Effector memory CD4-positive, alpha-beta T cell (primary cell): ENCODE measurements at regions not wholly inside any gene's neighbourhood (a gene's known extent, or its start where the extent isn't known, plus 50 kb on each side); places are given as distances from the start of the nearest gene placed in this dataset.

Experiments
- DNase-seq, 3 donors: peaks; one replicate each; pipeline ENCODE4 v3.0.0-alpha.2; 2020
- H3K27ac ChIP-seq: 2 replicates; pipeline ENCODE4 v1.7.0; 2013; ENCODE audit warnings: mild to moderate bottlenecking, low read length, moderate library complexity; ENCODE audit not compliant: insufficient read depth, poor library complexity, severe bottlenecking
- H3K27me3 ChIP-seq: replicated peaks from 2 replicates; pipeline ENCODE4 v1.7.0; 2013; ENCODE audit warnings: mild to moderate bottlenecking, low read length; ENCODE audit not compliant: insufficient read depth, control insufficient read depth, poor library complexity, severe bottlenecking
- H3K36me3 ChIP-seq: 2 replicates; pipeline ENCODE4 v1.7.0; 2013; ENCODE audit warnings: mild to moderate bottlenecking, low read length, moderate library complexity; ENCODE audit not compliant: control insufficient read depth, insufficient read depth
- H3K4me1 ChIP-seq: 2 replicates; pipeline ENCODE4 v1.7.0; 2013; ENCODE audit warnings: low read length, mild to moderate bottlenecking; ENCODE audit not compliant: control insufficient read depth, insufficient read depth, poor library complexity, severe bottlenecking
- H3K4me3 ChIP-seq: 2 replicates; pipeline ENCODE4 v1.7.0; 2013; ENCODE audit warnings: low read length, low read depth, mild to moderate bottlenecking; ENCODE audit not compliant: insufficient read depth, poor library complexity, severe bottlenecking
- H3K9me3 ChIP-seq: 2 replicates; pipeline ENCODE4 v1.7.0; 2013; ENCODE audit warnings: mild to moderate bottlenecking, low read length, moderate library complexity; ENCODE audit not compliant: control insufficient read depth

GRCh38 chr5:54658010-54658409 is 140.5 kb downstream of the SNX18 start:
- Histone ChIP-seq H3K27ac (no peak overlapping the region), H3K36me3 (no peaks in the 10 kb centered on the region), H3K27me3 (no peaks in the 10 kb centered on the region), H3K9me3 (no peaks in the 10 kb centered on the region), H3K4me1 (no peaks in the 10 kb centered on the region), H3K4me3 (no peak overlapping the region)
- DNase-seq = no peak

DNA sequence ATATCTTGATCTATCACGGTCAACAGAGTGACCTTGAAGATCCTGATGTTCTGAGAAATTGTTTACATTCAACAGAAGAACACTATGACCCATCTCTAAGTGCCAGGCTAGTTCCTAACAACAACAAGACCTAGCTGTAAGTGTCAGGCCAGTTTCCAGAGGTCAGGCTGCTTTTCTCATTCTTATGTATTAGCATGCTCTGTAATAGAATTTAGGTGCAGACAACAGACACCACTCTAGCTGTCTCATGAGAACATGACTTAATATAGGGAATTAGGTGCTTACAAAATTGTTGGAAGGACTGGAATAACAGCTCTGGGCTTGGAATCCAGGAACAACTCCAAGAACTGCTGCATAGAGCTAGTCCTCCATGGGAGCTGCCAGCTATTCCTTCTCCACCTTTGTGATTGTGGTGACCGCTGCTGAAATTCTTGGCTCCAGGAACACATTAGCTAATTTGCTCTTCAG is 138.7 kb downstream of the SNX18 start:
- no peaks in the 10 kb centered on the region for H3K4me1 ChIP-seq
- no peak overlapping the region for H3K27ac ChIP-seq
- no peaks in the 10 kb centered on the region for H3K9me3 ChIP-seq
- H3K27me3 ChIP-seq = no peaks in the 10 kb centered on the region
- no peaks in the 10 kb centered on the region for H3K36me3 ChIP-seq
- H3K4me3 ChIP-seq = no peak overlapping the region
- DNase-seq = no peak

DNA sequence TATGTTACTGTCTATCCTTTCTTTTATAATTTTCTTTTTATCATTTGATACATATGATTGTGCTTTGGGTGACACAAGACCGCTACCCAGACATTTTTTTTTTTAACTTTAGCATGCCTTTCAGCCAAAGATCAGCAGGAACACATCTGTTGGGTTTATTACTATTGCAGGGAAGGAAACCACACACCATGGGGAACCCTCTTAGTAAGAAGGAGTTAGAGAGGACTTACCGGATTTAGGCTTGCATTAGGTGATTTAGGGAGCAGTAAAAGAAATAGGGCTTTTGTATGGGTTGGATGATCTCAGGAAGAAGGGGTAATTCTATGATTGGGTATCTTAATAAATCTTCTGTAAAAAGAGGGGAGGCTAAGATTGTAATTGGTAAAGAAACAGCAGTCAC is 138.2 kb downstream of the SNX18 start:
- H3K4me1 ChIP-seq = no peaks in the 10 kb centered on the region
- H3K4me3 ChIP-seq = no peak overlapping the region
- H3K36me3 ChIP-seq = no peaks in the 10 kb centered on the region
- no peak overlapping the region for H3K27ac ChIP-seq
- no peaks in the 10 kb centered on the region for H3K27me3 ChIP-seq
- no peaks in the 10 kb centered on the region for H3K9me3 ChIP-seq
- DNase-seq = no peak

GRCh38 chr5:54655266-54655665 is 137.7 kb downstream of the SNX18 start:
- DNase-seq = no peak
- no peaks in the 10 kb centered on the region for H3K9me3 ChIP-seq
- H3K4me1 ChIP-seq = no peaks in the 10 kb centered on the region
- no peak overlapping the region for H3K4me3 ChIP-seq
- no peaks in the 10 kb centered on the region for H3K27me3 ChIP-seq
- H3K27ac ChIP-seq = no peak overlapping the region
- H3K36me3 ChIP-seq = no peaks in the 10 kb centered on the region

DNA sequence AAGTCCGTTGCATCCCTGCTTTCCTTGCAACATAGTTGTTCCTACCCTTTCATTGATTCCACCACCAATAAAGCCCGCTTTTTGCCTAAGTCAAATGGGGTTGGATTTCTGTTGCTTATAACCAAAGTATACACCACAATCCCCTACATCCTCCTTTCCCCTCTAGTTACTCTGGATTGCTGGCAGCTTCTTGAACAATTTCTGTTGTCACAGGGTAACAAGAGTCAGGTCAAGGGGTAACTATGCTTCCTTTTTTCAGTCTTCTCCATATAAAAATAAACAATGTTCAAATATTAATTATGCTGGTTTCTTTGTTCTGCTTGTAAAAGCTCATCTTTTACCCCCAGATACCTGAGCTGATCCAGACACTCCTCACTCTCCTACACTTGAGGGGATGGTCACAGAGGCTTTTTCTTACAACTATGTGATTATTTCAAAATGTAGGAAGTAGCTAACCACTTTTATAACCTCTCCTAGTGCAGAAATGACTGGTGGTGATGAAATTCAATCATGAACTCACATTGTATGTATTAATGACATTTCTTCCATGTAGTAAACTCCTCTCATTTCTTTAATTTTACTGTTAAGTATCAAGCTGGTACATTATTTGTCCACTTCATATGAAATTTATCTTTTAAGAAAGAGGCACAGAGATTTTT is 136.5 kb downstream of the SNX18 start:
- no peak for DNase-seq
- H3K4me3 ChIP-seq = no peak overlapping the region
- H3K27ac ChIP-seq = no peak overlapping the region
- no peaks in the 10 kb centered on the region for H3K27me3 ChIP-seq
- H3K4me1 ChIP-seq = no peaks in the 10 kb centered on the region
- no peaks in the 10 kb centered on the region for H3K36me3 ChIP-seq
- H3K9me3 ChIP-seq = no peaks in the 10 kb centered on the region

GRCh38 chr5:54651482-54652076 is 134.0 kb downstream of the SNX18 start:
- Histone ChIP-seq H3K27ac (no peak overlapping the region), H3K4me1 (peaks cover 13% of the 10 kb centered on the region), H3K9me3 (no peaks in the 10 kb centered on the region), H3K36me3 (no peaks in the 10 kb centered on the region), H3K4me3 (no peak overlapping the region), H3K27me3 (no peaks in the 10 kb centered on the region)
- no peak for DNase-seq

DNA sequence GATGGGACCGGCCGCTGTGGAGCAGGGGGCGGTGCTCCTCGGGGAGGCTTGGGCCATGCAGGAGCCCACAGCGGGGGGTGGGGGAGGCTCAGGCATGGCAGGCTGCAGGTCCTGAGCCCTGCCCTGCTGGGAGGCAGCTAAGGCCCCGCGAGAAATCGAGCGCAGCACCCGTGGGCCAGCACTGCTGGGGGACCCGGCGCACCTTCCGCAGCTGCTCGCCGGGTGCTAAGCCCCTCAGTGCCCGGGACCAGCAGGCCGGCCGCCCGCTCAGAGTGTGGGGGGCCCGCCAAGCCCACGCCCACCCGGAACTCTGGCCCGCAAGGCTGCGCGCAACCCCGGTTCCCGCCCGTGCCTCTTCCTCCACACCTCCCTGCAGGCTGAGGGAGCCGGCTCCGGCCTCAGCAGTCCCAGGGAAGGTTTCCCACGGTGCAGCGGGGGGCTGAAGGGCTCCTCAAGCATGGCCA is 131.5 kb downstream of the SNX18 start:
- H3K27me3 ChIP-seq = no peaks in the 10 kb centered on the region
- DNase-seq = no peak
- H3K27ac ChIP-seq = no peak overlapping the region
- no peak overlapping the region for H3K4me3 ChIP-seq
- H3K9me3 ChIP-seq = no peaks in the 10 kb centered on the region
- H3K36me3 ChIP-seq = no peaks in the 10 kb centered on the region
- H3K4me1 ChIP-seq = peaks cover 21% of the 10 kb centered on the region

DNA sequence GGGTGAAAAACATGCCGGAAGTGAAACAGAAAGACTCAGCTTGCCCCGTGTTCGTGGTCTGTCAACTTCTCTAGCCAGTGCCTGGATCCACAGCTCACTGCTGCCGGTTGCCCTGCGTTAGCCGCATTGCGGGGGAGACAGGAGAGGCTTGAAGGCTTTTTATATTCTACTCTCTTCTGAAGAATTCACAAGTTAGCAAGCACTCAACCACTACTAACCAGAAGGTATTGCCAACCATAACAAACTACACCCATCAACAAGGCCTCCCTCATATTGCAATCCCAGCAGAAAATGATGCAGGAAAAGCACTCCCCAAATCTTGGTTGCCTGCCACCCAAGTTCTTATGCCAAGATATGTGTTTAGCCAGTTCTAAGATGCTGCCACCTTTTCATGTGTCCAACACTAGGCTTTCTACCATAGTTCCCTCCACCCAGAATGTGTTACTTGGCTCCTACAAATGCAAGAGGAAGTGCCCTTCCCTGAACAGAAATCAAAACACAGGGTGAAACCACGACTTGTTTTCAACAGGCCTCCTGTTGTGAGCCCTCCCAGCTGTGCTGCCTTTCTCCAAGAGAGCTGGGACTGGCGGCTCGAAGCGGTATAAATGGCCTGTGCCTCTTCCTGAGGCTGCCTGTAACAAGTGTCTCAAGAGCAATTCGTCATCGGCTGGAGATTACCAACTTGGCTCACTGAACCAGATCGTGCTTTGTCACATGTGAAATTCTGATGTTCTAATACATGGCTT is 129.0 kb downstream of the SNX18 start:
- Histone ChIP-seq H3K4me1 (peaks cover 27% of the 10 kb centered on the region), H3K27ac (peak overlapping the region; percentile 59)

GRCh38 chr5:54645882-54646355 is 128.4 kb downstream of the SNX18 start:
- Histone ChIP-seq H3K27me3 (no peaks in the 10 kb centered on the region), H3K36me3 (no peaks in the 10 kb centered on the region), H3K4me1 (peaks cover 27% of the 10 kb centered on the region), H3K27ac (peak overlapping the region; percentile 59), H3K4me3 (no peak overlapping the region), H3K9me3 (no peaks in the 10 kb centered on the region)
- no peak for DNase-seq

More for the DNA sequence above, 129.0 kb downstream of the SNX18 start:
- no peaks in the 10 kb centered on the region for H3K27me3 ChIP-seq
- DNase-seq = peak; percentile 2 to 22 (median 5)
- peak overlapping the region; percentile 24 for H3K4me3 ChIP-seq
- no peaks in the 10 kb centered on the region for H3K9me3 ChIP-seq
- H3K36me3 ChIP-seq = no peaks in the 10 kb centered on the region

GRCh38 chr5:54644226-54644625 is 126.7 kb downstream of the SNX18 start:
- Histone ChIP-seq H3K9me3 (no peaks in the 10 kb centered on the region), H3K27me3 (no peaks in the 10 kb centered on the region), H3K27ac (no peak overlapping the region), H3K4me1 (peaks cover 27% of the 10 kb centered on the region), H3K36me3 (no peaks in the 10 kb centered on the region), H3K4me3 (no peak overlapping the region)
- DNase-seq = no peak
